Brain pericyte (primary cell): ENCODE measurements at regions not wholly inside any gene's neighbourhood (a gene's known extent, or its start where the extent isn't known, plus 50 kb on each side); places are given as distances from the start of the nearest gene placed in this dataset.

Source experiments
- DNase-seq: peaks from one replicate; pipeline ENCODE4 v3.0.0-alpha.2; 2012; ENCODE audit warnings: low read depth, low spot score

DNA sequence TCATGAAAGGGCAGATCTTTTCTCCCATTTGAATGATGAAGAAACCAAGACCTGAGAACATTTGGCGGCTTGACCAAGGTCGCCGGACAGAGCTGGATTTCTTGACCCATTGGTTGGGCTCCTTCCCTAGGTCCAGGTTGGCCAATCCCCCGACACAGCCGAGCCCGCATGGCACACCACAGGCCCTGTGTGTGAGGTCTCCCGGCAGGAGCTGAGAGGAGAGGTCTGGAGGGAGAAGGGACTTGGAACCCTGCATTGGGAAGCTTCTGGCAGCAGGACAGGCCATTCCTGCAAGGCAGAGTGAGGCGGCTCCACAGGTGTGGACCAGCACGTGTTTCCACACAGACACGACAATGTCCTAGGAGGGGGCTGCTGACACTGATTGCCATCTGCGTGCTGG, 98.6 kb upstream of the THY1 start:
- no peak for DNase-seq

DNA sequence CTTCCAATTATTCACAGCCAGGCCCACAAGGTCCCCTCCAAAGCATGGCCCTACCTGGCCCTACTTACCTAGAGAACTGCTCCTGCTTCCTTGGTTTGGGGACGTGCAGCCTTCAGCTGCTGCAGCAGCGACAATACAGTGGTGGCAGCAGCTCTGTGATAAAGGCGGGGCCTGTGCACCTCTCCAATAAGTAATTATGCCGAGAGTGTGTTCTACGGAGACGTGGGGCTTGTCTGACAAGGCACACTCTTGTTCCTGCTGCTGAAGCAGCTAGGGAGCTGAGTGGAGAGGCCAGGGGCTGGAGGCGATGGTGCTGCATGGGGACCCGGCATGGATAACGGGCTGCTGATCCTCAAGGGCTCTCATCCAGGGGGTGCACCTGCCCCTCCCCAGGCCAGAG, 98.0 kb upstream of the THY1 start:
- DNase-seq = no peak

DNA sequence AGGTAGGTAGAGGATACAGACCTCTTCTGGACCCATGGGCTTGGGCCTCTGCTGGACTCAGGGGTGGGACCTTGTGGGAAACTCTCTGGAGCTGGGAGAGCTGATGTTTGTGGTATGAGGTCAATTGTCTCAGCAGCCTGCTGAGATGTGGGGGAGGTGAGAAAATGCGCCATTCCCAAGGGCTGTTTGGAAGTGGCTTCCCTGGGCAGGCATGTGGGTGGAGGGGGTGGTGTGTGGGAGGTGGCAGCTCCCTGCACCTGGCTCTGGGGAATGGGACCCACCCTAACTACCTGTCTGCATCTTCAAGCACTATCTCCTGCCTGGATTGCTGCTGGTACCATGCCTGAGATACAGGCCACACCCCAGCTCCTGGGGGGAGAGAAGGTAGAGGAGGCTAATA, 97.4 kb upstream of the THY1 start:
- no peak for DNase-seq

DNA sequence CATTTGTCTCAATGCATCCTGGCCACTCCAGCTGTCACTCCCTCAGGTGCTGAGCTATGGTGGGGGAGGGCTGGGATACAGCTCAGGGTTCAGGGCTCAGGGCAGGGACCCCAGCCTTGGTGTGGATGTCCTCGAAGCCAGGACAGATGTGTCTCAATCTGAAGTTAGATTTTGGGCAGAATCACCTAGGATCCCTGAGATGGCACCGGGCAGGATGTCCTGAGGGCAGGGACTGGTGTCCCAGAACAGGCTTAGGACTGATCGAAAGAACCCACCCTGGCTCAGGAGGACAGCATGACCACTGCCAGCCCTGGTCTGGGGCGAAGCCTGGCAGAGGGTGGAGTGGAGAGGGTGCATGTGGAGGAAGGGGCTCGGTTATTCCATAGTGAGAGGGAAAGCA, 96.8 kb upstream of the THY1 start:
- DNase-seq = no peak

DNA sequence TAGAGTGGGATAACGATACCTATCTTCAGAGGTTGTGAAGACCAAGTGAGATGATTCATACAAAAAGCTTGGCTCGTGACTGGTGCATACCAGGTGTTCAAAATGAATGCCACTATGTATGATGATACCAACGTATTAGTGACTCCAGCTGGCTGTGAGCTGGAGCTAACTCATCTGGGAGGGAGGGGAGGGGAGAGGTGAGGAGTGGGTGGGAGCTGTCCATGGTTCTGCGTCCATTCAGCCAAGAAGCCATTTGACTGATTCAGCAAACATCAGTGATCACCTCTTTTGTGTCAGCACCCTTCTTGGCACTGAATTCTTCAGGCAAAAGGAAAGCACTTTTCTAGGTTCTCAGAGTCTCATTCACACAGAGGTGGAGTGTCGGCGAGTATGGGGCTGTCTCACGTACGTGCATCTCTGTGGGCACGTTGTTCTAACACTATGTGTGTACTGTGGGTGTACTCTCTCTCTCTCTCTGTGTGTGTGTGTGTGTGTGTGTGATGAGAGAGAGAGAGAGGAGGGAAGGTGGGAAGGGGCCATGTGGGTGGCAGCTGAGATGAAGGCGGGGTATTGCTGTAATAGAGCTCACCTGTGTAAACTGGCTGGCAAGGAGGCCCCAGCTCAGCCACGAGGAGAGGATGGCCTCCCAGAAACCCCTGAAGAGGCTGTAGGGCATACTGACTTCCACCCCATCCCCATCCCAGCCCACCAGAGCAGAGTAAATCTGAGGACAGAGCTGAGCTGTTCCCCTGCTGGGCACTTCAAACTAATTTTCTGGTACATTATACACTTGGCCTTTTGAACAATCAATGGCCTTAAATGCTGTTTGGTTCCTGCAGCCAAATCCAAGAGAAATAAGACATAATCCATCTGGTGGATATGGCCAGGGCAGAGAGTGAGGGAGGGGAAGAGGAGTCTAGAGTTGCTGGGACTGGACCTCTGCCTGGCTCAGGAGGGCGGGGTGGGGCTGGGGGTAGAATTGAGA, 96.1 kb upstream of the THY1 start:
- DNase-seq = no peak

DNA sequence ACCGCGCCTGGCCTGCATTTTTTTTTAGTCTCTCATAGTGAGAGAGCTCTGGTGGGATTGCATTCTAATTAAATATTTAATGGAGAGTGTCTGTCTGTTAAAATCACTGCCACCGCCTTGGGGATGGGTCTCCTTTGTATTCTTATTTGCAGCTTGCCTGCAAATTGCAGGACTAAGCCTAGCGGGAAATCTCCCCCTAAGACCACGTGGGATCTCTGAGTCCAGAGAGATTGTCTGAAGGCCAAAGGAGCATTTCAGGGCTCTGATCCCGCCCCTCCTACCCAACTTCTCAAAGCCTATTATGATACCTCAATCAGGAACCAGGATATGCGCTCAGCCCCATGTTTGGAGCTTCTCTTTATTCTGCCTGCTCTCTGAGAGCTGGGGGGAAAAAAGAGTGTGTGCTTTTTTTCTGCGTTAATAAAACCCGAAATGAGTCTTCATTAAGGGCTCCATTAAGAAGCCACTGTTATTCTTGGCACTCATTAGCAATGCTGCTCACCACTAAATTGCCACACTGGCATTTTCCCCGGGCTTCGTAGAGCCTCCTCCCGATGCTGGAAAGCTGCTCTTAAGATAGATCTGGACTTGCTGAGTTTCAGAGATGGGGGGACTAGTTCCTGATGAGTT, 92.9 kb upstream of the THY1 start:
- DNase-seq = no peak

DNA sequence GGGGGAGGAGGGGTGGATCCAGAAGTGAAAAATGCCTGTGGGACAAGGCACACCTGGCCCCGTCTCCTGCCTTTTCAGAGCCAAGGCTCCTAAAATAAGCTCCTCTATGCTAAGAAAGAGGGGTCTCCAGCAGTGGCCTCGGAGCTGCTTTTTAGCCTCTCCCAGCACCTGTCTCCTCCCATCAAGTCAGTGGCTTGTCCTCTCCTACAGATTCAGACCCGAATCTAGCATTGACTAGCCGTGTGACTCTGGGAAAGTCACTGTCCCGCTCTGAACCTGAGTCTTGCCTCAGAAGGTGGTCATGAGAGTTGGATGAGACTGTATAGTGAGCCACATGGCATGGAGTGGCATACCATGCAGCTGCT, 90.8 kb upstream of the THY1 start:
- no peak for DNase-seq

DNA sequence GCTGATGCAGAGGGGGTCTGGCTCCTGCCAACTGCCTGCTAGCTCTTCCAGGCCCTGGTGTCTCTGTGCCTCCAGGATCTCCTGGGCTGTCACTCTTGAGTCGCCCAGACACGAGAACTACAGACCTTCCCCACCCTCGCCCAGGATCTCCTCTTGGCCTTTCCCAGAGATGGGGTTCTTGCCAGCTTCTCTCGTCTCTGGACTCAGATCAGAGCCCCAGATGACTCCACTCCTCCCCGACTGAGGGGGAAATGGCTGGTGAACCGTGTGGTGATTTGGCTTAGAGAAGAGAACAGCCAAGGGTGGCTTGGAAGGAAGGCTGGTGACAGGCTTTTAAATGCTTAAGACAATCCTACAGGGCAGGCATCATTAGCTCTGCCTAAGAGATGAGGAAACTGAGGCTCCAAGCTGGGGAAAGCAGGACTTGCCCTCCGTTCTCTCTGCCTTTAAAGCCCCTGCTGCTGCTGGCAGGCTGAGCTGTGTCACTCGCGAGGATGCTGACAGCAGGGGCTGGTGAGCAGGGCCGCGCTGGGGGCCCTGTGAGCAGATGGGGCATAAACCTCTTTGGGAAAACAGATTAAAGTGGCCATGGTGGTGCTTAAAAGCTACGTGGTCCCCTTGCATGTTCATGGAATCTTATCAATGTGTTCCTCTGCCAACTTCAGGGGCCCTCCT, 90.3 kb upstream of the THY1 start:
- DNase-seq = no peak

DNA sequence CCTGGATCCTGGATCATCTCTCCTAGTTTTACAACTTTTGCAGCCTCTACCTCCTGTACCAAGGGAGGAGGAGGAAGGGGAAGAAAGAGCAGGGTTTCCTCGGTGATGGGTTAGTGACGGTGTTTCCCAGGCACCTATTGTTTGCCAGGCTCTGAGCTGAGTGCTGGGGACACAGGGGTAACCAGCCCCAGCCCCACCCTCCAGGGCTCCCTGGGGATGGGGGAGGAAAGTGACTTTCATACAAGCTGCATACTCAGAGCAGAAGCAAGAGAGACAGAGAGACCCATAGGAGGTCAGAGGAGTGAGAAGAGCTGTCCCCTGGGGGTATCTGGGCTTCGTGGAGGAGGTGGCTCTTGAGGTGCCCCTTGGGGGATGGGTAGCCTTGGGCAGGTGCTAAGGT, 89.4 kb upstream of the THY1 start:
- DNase-seq = no peak

DNA sequence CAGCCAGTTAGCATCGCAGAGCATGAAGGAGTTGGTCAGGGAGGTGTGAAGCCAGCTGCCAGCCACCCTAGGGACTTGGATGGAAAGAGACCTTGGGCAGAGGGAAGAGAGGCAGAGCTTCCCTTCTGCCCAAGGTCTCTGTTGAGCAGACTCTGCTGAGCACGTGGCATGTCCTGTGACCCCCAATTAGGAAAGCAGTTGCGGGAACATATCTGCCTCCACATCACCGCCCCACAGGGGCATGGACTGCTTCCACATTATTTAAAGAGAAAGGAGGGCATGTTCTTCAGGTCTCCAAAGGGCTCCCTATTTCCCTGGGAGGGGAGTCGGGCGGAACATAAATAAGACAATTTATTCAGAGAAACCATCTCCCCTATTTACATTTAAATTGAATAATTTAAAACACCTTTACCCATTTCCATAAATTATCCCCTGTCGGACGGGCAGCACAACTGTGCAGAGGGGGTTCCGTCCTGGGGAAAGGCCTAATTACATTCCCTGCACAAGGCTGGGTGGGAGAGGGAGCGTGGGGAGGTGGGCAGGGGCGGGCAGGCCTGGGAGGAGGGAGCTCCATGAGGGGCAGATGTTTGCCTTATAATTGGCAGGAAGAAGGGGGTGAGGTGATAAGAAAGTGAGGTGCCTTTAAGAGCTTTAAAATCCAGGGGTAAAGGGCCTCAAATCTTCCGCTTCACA, 88.8 kb upstream of the THY1 start:
- DNase-seq = no peak

DNA sequence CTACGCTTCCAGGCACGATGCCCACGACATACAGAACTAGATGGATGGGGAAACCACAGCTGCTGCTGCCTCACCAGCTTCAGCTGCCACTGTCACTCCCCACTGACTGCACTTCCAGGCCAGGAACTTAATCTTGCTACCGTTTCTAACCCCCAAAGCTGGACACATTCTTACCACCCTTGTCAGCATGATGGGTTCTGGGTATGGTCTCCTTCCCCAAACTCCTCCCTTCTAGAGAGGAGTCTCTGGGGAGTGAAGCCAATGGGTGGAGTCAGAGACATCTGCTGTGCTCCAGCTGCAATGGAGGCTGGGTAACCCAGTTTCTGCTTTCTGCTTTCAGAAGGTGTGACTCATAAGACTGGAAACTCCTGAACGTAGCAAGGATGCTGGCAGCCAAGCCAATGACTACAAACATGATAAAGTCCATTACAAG, 87.0 kb upstream of the THY1 start:
- DNase-seq = no peak

DNA sequence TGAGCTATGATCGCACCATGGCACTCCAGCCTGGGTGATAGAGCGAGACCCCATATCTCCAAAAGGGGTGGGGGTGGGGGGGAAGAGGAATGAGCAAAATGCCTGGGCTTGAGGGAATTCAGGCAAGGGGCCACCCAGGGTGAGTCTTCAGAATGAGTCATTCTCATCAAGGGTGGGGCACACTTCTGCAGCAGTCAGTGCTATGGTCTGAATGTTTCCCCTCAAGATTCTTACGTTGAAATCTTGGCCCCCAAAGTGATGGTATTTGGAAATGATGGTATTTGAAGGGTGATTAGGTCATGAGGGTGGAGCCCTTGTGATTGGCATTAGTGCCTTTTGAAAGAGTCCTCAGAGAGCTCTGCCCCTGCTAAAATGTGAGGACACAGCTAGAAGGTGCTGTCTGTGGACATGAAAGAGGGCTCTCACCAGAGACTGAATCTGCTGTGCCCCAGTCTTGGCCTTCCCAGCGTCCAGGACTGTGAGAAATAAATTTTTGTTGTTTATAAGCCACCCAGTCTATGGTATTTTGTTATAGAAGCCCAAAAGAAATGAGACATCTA, 86.4 kb upstream of the THY1 start:
- no peak for DNase-seq

DNA sequence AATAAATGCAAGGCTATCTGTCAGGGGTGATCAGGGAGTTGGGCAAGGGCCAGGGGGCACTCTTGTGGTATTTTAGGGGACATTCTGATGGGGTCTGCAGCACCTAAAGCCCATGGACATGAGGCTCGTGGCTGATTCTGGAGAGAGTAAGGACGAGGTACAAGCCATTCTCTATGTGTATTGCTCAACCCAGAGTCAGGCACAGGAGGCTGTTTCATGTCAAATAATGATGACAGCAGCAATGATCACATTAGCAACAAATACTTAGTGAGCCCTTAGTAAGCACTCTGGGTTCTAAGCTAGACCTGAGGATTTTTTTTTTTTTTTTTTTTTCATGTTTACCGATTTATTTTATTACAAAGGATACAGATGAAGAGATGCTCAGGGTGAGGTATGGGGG, 83.5 kb upstream of the THY1 start:
- no peak for DNase-seq

DNA sequence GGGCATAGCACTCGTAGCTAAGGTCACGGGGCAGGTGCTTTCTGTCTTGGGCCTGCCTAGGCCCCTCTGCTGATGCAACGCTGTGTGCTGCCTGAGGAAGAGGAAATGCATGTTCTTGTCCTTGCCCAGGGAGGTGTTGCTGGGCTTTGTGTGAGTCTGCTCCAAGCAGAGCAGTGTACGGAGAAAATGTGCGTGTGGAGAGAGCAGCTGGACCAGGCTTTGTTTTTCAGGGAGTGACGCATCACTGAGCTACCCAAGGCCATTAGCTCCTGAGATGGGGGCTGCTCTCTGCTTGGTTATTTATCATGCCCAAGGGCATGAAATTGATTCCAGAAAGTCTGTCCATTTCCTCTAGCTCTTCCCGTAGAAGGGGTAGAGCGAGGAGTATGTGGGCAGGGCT, 82.9 kb upstream of the THY1 start:
- DNase-seq = no peak

DNA sequence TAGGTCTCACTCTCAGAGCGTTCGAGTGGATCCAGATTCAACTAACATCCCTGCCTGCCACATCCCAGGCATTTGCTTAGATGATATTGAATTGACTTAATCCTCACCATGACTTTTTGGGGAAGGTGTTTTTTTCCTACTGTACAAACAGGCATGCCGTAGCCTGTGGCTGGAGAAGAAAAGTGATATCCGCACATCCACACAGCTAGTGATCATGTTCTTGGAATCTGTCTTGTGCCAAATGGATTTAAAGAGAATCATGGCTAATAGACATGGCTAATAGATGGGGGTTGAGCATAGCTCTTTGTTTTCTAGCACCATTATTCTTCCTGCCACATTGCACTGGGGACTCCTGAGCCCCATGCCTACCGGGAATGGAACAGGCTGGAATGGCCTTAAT, 82.1 kb upstream of the THY1 start:
- DNase-seq = no peak

DNA sequence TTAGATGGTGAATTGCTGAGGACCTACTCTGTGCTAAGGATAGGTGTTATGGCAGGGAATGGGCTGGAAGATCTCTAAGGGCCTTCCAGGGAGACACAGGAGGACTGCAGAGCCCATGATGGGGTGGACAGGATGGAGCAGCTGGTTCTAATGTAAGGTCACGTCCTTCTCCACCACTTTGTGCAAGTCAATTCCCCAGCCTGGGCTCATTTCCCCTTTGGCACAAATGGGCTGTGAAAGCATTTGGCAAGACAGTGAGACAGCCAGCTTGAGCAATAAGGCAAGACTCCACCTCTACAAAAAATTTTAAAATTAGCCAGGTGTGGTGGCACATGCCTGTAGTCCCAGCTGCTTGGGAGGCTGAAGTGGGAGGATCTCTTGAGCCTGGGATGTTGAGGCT, 81.4 kb upstream of the THY1 start:
- DNase-seq = no peak

DNA sequence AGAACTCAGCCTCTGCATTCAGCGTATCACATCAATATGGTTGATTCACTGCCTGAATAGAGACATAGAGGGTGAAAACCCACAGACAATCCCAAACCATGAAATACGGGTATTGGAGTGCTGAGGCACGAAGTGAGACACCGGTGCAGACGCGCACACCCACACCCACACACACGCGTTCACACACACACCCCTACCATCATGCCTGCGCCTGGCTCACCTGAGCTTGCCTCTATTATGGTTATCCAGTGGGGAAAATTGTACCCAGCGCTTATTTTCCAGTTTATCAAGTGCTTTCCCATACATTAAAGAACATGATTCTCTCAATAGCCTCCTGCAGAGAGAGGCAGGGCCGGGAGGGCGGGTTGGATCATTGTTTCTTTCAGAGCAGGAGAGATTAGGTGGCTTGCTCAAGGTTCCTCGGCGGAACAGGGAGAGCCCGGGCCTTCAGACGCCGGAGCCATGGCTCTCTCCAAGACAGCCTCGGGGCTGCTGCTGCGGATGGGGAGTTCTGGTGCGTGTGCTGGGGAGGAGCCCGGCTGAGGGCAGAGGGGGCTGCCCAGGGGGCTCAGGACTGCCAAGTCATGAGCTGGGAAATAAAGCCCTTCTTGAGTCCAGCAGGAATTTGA, 78.9 kb upstream of the THY1 start:
- no peak for DNase-seq

DNA sequence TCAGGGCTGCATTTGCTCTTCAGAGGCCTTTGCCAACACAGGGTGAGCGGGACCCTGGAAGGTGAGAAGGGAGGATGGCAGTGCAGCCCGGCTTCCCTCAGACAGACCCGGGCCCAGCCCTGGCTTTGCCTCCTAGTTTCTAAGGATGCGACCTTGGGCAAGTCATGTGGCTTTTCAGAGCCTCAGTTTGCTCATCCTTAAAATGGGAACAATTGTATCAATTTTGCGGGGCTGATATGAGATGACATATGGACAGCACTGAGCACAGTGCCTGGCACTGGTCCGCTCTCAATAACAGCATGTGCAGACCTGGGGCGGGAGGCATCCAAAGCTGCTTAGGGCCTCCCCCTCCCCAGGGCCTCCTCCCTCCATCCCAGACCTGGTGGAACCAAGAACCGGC, 74.7 kb upstream of the THY1 start:
- no peak for DNase-seq

DNA sequence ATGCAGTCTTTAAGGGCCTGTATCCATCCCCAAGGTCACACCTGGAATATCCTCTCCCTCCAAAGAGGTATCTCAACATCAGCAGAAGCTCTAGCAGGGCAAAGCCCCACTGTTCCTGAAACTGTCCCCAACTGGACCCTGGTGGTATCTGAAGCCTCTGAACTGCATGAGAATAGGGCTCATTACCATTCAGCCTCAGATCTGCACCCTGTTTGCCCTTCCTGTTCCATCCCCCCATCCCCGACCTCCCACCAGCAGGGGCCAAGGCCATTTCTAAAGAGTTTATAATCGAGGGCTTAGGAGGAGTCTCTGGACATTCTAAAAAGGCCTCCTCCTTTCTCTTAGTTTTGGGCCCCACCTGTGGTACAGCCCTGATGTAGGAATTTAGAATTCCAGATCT, 74.0 kb upstream of the THY1 start:
- no peak for DNase-seq

DNA sequence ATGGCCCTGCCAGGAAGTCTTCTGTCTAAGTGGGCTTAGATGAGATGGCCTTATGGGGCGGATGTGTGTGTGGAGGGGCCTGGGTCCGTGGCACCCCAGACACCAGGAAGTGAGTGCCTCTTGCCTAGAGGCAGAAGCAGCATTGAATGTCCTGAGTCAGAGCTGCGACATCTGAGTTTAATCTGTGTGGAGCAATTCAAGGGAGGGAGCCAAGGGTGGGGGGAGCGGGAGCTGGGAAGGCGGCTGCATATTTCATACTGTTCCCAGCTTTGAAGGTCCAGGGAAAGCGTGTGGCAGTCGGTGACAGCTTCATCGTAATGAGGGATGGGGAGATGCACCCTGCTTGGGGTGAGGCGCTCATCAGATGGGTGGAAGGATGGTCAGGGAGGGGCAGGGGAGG, 73.5 kb upstream of the THY1 start:
- no peak for DNase-seq

DNA sequence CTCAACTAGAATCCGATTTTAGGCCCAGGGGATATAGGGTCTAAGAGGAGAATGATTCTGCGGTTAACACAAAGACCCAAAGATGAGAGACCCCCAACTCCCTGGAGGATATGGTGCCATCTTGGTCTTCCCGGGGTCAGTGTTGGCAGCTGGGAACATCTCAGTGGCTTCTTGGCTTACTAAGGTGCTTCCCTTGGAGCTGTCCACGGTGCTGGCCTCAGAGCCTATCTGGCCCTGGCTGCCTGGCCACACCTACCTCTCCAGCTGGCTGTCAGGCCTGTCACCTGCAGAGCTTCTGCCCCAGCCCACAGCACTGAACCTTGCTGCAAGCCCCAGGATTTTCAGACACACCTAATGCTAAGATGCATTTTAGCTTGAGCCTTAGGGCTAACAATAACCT, 70.7 kb upstream of the THY1 start:
- DNase-seq = no peak
